ENCODE measurements at regions not wholly inside any gene's neighbourhood (a gene's known extent, or its start where the extent isn't known, plus 50 kb on each side); places are given as distances from the start of the nearest gene placed in this dataset.

DNA sequence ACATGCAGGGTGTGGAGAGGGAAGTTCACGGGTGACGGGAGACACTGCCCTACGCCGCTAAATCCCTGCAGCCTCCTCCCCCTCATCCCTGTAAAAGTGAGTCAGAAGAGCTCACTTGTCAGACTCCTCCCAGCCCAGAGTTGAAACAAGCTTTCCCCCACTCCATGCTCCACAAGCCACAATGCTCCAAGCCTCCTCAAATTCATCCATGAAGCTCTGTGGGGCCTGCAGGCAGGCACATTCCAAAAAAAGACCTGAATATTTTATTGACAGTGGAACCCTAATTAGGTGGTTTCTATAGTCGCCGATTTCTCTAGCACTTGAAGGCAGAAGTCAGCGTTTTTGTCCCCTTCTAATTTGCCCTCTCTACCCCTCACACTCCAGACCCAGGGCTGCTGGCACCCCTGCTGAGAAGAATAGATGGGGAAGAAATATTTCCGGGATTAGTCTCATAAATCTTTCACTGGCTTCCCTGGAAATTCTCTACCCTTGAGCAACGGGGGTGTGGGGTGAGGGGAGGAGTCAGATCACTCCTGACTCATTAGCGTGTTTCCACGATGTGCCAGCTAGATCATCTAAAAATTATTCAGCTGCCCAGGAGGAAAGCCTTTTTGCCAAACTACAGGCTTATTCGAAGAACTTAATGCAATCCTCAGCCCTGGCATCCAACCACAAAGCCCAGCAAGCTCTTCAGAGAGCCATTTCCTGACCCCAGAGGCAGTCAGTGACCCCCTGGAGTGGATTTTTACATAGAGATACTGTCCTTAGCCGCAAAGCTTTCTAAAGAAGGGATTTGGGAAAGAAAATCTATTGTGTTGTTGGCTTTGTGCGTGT, 97.1 kb downstream of the ENC1 start (continued):
- TF ChIP-seq, protein P1, sequence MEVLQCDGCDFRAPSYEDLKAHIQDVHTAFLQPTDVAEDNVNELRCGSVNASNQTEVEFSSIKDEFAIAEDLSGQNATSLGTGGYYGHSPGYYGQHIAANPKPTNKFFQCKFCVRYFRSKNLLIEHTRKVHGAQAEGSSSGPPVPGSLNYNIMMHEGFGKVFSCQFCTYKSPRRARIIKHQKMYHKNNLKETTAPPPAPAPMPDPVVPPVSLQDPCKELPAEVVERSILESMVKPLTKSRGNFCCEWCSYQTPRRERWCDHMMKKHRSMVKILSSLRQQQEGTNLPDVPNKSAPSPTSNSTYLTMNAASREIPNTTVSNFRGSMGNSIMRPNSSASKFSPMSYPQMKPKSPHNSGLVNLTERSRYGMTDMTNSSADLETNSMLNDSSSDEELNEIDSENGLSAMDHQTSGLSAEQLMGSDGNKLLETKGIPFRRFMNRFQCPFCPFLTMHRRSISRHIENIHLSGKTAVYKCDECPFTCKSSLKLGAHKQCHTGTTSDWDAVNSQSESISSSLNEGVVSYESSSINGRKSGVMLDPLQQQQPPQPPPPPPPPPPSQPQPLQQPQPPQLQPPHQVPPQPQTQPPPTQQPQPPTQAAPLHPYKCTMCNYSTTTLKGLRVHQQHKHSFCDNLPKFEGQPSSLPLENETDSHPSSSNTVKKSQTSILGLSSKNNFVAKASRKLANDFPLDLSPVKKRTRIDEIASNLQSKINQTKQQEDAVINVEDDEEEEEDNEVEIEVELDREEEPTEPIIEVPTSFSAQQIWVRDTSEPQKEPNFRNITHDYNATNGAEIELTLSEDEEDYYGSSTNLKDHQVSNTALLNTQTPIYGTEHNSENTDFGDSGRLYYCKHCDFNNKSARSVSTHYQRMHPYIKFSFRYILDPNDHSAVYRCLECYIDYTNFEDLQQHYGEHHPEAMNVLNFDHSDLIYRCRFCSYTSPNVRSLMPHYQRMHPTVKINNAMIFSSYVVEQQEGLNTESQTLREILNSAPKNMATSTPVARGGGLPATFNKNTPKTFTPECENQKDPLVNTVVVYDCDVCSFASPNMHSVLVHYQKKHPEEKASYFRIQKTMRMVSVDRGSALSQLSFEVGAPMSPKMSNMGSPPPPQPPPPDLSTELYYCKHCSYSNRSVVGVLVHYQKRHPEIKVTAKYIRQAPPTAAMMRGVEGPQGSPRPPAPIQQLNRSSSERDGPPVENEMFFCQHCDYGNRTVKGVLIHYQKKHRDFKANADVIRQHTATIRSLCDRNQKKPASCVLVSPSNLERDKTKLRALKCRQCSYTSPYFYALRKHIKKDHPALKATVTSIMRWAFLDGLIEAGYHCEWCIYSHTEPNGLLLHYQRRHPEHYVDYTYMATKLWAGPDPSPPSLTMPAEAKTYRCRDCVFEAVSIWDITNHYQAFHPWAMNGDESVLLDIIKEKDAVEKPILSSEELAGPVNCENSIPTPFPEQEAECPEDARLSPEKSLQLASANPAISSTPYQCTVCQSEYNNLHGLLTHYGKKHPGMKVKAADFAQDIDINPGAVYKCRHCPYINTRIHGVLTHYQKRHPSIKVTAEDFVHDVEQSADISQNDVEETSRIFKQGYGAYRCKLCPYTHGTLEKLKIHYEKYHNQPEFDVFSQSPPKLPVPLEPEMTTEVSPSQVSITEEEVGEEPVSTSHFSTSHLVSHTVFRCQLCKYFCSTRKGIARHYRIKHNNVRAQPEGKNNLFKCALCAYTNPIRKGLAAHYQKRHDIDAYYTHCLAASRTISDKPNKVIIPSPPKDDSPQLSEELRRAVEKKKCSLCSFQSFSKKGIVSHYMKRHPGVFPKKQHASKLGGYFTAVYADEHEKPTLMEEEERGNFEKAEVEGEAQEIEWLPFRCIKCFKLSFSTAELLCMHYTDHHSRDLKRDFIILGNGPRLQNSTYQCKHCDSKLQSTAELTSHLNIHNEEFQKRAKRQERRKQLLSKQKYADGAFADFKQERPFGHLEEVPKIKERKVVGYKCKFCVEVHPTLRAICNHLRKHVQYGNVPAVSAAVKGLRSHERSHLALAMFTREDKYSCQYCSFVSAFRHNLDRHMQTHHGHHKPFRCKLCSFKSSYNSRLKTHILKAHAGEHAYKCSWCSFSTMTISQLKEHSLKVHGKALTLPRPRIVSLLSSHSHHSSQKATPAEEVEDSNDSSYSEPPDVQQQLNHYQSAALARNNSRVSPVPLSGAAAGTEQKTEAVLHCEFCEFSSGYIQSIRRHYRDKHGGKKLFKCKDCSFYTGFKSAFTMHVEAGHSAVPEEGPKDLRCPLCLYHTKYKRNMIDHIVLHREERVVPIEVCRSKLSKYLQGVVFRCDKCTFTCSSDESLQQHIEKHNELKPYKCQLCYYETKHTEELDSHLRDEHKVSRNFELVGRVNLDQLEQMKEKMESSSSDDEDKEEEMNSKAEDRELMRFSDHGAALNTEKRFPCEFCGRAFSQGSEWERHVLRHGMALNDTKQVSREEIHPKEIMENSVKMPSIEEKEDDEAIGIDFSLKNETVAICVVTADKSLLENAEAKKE (CRISPR knock-in tag; IDR thresholded peaks at IDR 0.05), result peak; percentile 91
- TF ChIP-seq JUNB (IDR thresholded peaks at IDR 0.05; ENCODE audit: unreplicated experiment) (no peak), ZNF331 (CRISPR knock-in tag; IDR thresholded peaks at IDR 0.05; ENCODE audit: low read depth) (no peak)

DNA sequence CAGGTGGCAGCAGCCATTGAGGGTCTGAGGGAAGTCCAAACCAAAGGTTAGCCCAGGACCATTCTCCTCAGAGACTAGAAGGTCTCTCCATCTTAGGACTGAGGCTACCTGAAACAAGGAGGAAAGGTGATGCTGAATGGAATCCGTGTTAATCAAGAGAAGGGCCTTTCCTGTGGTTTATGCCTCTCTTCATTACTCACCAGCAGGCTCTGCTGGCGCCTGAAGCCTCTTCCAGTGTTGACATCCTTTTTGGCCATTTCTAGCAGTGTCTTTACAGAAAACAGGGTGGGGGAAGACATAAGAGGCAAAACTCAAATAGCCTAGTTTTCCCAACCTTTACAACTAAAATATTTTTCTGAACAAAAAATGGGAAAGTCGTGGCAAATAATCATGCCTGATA, 98.0 kb downstream of the ENC1 start:
- no peak overlapping the region for H3K4me3 ChIP-seq
- no peaks in the 10 kb centered on the region for H3K36me3 ChIP-seq (ENCODE audit: insufficient read depth)
- peaks cover 59% of the 10 kb centered on the region for H3K4me1 Mint-ChIP-seq
- no peaks in the 10 kb centered on the region for H3K27me3 ChIP-seq (ENCODE audit: insufficient read depth)
- H2AFZ ChIP-seq, result no peak overlapping the region
- H3K4me2 ChIP-seq, result peak overlapping the region; percentile 66
- H4K20me1 ChIP-seq (replicated peaks; ENCODE audit: insufficient read depth), result no peaks in the 10 kb centered on the region
- peaks cover 11% of the 10 kb centered on the region; the same call in 1 of the 2 replicates for H3K9me2 ChIP-seq (ENCODE audit: insufficient read depth)
- H3K4me1 ChIP-seq (ENCODE audit: insufficient read depth), result peaks cover 41% of the 10 kb centered on the region
- no peak for DNase-seq (ENCODE audit: low spot score)
- H3K4me3 Mint-ChIP-seq, result no peak overlapping the region
- H3F3A ChIP-seq (replicated peaks; ENCODE audit: low read depth), result 0 out of 2 replicates have a peak, but pooled peaks cover 8% of the 10 kb centered on the region
- no peak for ATAC-seq
- no peaks in the 10 kb centered on the region for H3K36me3 Mint-ChIP-seq (ENCODE audit: low read depth)
- peaks cover 3% of the 10 kb centered on the region for H3K27me3 Mint-ChIP-seq (ENCODE audit: insufficient read depth, low read depth, poor library complexity)
- no peaks in the 10 kb centered on the region for H3K79me2 ChIP-seq (replicated peaks; ENCODE audit: insufficient read depth)
- H3K27ac Mint-ChIP-seq, result no peak overlapping the region
- H3K9me3 Mint-ChIP-seq, result no peaks in the 10 kb centered on the region; the same call in 2 of the 3 replicates
- peak overlapping the region; percentile 84 for H3K27ac ChIP-seq (ENCODE audit: low read depth)
- TF ChIP-seq, protein P2, sequence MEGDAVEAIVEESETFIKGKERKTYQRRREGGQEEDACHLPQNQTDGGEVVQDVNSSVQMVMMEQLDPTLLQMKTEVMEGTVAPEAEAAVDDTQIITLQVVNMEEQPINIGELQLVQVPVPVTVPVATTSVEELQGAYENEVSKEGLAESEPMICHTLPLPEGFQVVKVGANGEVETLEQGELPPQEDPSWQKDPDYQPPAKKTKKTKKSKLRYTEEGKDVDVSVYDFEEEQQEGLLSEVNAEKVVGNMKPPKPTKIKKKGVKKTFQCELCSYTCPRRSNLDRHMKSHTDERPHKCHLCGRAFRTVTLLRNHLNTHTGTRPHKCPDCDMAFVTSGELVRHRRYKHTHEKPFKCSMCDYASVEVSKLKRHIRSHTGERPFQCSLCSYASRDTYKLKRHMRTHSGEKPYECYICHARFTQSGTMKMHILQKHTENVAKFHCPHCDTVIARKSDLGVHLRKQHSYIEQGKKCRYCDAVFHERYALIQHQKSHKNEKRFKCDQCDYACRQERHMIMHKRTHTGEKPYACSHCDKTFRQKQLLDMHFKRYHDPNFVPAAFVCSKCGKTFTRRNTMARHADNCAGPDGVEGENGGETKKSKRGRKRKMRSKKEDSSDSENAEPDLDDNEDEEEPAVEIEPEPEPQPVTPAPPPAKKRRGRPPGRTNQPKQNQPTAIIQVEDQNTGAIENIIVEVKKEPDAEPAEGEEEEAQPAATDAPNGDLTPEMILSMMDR (conservative IDR thresholded peaks at IDR 0.05; ENCODE audit: low read depth in 2 of 2), result no peak
- TF ChIP-seq ZNF331 (CRISPR knock-in tag; IDR thresholded peaks at IDR 0.05; ENCODE audit: low read depth) (no peak), EZH2 (IDR thresholded peaks at IDR 0.05; ENCODE audit: low read depth, unreplicated experiment) (no peak), JUNB (IDR thresholded peaks at IDR 0.05; ENCODE audit: unreplicated experiment) (no peak), ZNF114 (CRISPR knock-in tag; IDR thresholded peaks at IDR 0.05) (no peak), POLR2AphosphoS5 (IDR thresholded peaks at IDR 0.05; ENCODE audit: low read depth) (no peak), EZH2phosphoT487 (IDR thresholded peaks at IDR 0.05; ENCODE audit: unreplicated experiment) (no peak), NANOG (IDR thresholded peaks at IDR 0.05; ENCODE audit: borderline replicate concordance) (no peak), STAT1 (IDR thresholded peaks at IDR 0.05; ENCODE audit: unreplicated experiment) (no peak), CREB1 (CRISPR knock-in tag; IDR thresholded peaks at IDR 0.05; ENCODE audit: low read depth) (no peak)
- TF ChIP-seq, protein P3, sequence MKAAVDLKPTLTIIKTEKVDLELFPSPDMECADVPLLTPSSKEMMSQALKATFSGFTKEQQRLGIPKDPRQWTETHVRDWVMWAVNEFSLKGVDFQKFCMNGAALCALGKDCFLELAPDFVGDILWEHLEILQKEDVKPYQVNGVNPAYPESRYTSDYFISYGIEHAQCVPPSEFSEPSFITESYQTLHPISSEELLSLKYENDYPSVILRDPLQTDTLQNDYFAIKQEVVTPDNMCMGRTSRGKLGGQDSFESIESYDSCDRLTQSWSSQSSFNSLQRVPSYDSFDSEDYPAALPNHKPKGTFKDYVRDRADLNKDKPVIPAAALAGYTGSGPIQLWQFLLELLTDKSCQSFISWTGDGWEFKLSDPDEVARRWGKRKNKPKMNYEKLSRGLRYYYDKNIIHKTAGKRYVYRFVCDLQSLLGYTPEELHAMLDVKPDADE (IDR thresholded peaks at IDR 0.05), result no peak

Data from GM23338 (cell line).